IPS DF 6.9 (cell line): ENCODE measurements at regions not wholly inside any gene's neighbourhood (a gene's known extent, or its start where the extent isn't known, plus 50 kb on each side); places are given as distances from the start of the nearest gene placed in this dataset.
"Not testable (repeated sequence)": the region's sequence is repeated elsewhere in the genome, so short reads cannot be mapped to it uniquely, and the experiment has no call there.

Source experiments
- DNase-seq: peaks from one replicate; pipeline ENCODE4 v3.0.0-alpha.2; 2013; ENCODE audit warnings: low read depth, low spot score
- H3K27ac ChIP-seq: one replicate; pipeline ENCODE4 v1.5.1; 2013; ENCODE audit warnings: low read length, control low read depth
- H3K27me3 ChIP-seq: 2 replicates; pipeline ENCODE4 v1.6.1; 2013; ENCODE audit warnings: mild to moderate bottlenecking, low read length; ENCODE audit not compliant: control insufficient read depth, insufficient read depth
- H3K36me3 ChIP-seq: 2 replicates; pipeline ENCODE4 v1.6.1; 2013; ENCODE audit warnings: low read length; ENCODE audit not compliant: control insufficient read depth, insufficient read depth
- H3K4me1 ChIP-seq: 2 replicates; pipeline ENCODE4 v1.6.1; 2013; ENCODE audit warnings: low read length; ENCODE audit not compliant: control insufficient read depth, insufficient read depth
- H3K4me3 ChIP-seq: 2 replicates; pipeline ENCODE4 v1.5.1; 2013; ENCODE audit warnings: mild to moderate bottlenecking, low read length
- H3K9me3 ChIP-seq: 2 replicates; pipeline ENCODE4 v1.6.1; 2013; ENCODE audit warnings: low read length, inconsistent platforms; ENCODE audit not compliant: control insufficient read depth, insufficient read depth
- WGBS: extraction: QIAGEN DNeasy Blood & Tissue Kit; methylation state at CpG from one replicate; pipeline ENCODE4 v1.1.7; 2013; ENCODE audit warnings: mixed read lengths, missing lambda C conversion rate; ENCODE audit not compliant: insufficient read length, insufficient coverage; 5-methylcytosine and 5-hydroxymethylcytosine counted together

DNA sequence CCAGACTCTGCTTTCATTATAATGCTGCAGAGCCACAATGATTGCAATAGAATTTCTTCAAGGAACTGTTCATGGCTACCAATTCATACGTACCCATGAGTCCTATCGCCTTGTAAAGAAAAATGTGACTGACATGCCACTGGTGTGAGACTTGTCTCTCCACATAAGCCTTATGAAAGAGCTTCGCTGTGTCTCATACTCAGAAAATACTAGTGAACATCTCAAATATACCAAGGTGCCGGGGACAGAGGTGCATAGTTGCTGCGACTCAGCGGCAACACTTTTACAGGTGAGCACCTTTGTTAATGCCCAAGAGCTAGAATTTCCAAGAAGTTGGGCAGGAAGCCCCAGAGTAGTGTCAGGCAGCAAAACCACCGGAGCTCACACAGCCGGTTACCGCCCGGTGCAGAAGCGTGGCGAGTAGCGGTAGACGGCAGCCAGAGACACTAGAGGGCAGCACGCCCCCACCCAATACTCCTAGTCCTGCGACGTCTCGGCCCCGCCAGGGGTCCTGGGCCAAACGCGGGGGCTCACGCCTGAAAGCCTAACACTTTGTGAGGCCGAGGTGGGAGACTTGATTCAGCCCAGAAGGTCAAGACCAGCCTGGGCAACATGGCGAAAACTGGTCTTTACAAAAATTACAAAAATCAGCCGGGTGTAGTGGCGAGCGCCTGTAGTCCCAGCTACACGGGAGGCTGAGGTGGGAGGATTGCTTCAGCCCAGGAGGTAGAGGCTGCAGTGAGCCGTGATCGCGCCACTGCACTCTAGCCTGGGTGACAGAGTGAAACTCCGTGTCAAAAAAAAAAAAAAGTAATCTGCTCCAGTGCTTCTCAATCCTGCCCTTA, 50.5 kb upstream of the CCL21 start:
- not testable (repeated sequence) for H3K4me3 ChIP-seq, H3K27ac ChIP-seq, H3K27me3 ChIP-seq, H3K4me1 ChIP-seq, H3K36me3 ChIP-seq, H3K9me3 ChIP-seq
- DNase-seq = peak; percentile 43
- WGBS = no CpG with 5 or more reads among the region's 32 CpGs
